ENCODE measurements at regions not wholly inside any gene's neighbourhood (a gene's known extent, or its start where the extent isn't known, plus 50 kb on each side); places are given as distances from the start of the nearest gene placed in this dataset.

DNA sequence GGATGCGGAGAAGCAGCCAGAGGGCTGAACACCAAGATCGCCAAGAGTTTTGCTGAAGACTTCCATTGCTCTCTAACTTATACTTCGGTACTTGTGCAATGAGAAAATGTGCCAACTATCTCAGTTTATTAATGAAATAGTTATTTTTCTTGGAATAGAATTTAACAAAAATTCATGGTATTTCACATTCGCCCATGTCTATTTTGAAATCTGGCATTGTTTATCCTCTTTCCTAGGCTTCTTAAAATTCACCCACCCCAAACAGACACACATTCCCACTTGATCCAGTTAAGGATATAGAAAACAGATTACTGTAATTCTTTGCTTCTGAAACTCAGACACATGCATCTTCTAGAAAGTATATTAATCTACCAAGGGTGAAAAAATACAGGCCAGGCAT lies 56.3 kb upstream of the ADAMTS5 start:
- no peaks in the 10 kb centered on the region for H3K27me3 ChIP-seq
- H3K4me1 ChIP-seq = no peaks in the 10 kb centered on the region
- no peak for DNase-seq
- H3K9me3 ChIP-seq = no peaks in the 10 kb centered on the region
- no peaks in the 10 kb centered on the region for H3K36me3 ChIP-seq
- no peak overlapping the region for H3K27ac ChIP-seq
- no peak overlapping the region for H3K4me3 ChIP-seq
- TF ChIP-seq, protein P1, sequence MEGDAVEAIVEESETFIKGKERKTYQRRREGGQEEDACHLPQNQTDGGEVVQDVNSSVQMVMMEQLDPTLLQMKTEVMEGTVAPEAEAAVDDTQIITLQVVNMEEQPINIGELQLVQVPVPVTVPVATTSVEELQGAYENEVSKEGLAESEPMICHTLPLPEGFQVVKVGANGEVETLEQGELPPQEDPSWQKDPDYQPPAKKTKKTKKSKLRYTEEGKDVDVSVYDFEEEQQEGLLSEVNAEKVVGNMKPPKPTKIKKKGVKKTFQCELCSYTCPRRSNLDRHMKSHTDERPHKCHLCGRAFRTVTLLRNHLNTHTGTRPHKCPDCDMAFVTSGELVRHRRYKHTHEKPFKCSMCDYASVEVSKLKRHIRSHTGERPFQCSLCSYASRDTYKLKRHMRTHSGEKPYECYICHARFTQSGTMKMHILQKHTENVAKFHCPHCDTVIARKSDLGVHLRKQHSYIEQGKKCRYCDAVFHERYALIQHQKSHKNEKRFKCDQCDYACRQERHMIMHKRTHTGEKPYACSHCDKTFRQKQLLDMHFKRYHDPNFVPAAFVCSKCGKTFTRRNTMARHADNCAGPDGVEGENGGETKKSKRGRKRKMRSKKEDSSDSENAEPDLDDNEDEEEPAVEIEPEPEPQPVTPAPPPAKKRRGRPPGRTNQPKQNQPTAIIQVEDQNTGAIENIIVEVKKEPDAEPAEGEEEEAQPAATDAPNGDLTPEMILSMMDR (IDR thresholded peaks at IDR 0.05) = no peak
- TF ChIP-seq POLR2A (IDR thresholded peaks at IDR 0.05) = no peak

DNA sequence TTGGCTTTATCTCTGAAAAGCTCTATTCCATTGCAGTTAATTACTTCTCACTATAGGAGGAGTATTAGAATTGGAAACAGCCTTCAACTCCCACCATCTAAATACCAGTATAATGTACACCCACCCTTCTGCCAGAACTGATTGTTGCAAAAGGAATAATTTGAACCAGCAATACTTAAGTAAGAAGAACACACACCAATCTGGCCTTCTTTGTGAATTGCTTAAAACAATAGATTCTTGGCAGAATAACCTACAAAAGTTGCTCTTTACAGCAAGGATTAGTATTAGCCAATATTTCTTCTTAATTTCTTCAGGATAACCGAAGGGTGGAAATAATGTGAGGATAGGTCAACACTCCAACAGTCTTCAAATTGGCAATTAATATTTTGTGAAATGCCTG lies 54.9 kb upstream of the ADAMTS5 start:
- H3K27ac ChIP-seq = no peak overlapping the region
- no peaks in the 10 kb centered on the region for H3K4me1 ChIP-seq
- no peaks in the 10 kb centered on the region for H3K9me3 ChIP-seq
- no peak for DNase-seq
- H3K4me3 ChIP-seq = no peak overlapping the region
- no peaks in the 10 kb centered on the region for H3K36me3 ChIP-seq
- H3K27me3 ChIP-seq = no peaks in the 10 kb centered on the region
- TF ChIP-seq, protein P1 (IDR thresholded peaks at IDR 0.05) = no peak
- TF ChIP-seq POLR2A (IDR thresholded peaks at IDR 0.05) = no peak

DNA sequence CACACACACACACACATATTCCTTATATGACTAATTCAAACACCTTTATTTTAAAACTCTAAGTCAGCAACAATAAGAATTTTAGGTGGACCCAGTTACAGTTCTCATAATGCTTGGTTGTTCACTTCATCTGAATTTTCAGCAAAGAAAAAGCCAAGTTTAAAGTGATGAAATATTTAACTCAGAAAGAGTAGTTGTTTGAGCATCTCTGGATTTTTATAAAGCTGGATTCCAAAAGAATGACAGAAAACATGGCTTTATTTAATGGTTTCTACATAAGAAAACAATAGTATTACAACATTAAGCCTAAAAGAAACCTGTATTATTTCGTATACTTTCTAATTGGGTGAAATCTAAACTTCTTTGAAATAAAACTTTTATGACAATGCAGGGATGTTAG lies 54.2 kb upstream of the ADAMTS5 start:
- H3K4me1 ChIP-seq = no peaks in the 10 kb centered on the region
- H3K27ac ChIP-seq = no peak overlapping the region
- H3K4me3 ChIP-seq = no peak overlapping the region
- no peaks in the 10 kb centered on the region for H3K36me3 ChIP-seq
- H3K27me3 ChIP-seq = no peaks in the 10 kb centered on the region
- DNase-seq = no peak
- no peaks in the 10 kb centered on the region for H3K9me3 ChIP-seq
- TF ChIP-seq POLR2A (IDR thresholded peaks at IDR 0.05) = no peak
- TF ChIP-seq, protein P1 (IDR thresholded peaks at IDR 0.05) = no peak

GRCh38 chr21:27017246-27017645 lies 50.4 kb upstream of the ADAMTS5 start:
- no peak overlapping the region for H3K27ac ChIP-seq
- TF ChIP-seq, protein P1 (IDR thresholded peaks at IDR 0.05) = no peak
- no peak for TF ChIP-seq POLR2A (IDR thresholded peaks at IDR 0.05)
- H3K4me1 ChIP-seq = no peaks in the 10 kb centered on the region
- no peak for DNase-seq
- H3K36me3 ChIP-seq = no peaks in the 10 kb centered on the region
- no peaks in the 10 kb centered on the region for H3K9me3 ChIP-seq
- no peak overlapping the region for H3K4me3 ChIP-seq
- H3K27me3 ChIP-seq = no peaks in the 10 kb centered on the region

Small RNA genes lying in the stretch of these regions (small RNA-seq; reads per million reads assigned to genes)
- gene NCSTNP1 (0 reads per million in 2 donors), gene RF00026 (0 reads per million in 2 donors)
